ENCODE measurements at regions not wholly inside any gene's neighbourhood (a gene's known extent, or its start where the extent isn't known, plus 50 kb on each side); places are given as distances from the start of the nearest gene placed in this dataset.

DNA sequence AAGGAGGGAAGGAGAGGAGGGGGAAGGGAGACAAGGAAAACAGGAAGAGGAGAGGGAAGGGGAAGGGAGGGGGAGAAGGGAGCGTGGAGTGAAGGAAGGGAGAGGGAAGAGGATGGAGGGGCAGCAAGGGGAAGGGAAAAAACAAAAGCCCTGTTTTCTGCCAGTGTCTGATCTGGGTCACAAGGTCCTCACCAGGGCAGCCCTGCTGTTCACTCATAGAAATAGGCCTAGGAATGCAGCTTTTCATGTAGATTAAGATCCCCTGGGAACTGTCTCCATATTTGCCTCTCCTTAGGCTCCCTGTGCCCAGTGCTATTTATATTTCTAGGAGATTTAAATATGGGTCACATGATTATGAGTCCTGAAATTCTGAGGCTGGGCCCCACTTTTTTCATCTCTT lies 790.7 kb downstream of the TNS3 start:
- TF ChIP-seq, protein P1, sequence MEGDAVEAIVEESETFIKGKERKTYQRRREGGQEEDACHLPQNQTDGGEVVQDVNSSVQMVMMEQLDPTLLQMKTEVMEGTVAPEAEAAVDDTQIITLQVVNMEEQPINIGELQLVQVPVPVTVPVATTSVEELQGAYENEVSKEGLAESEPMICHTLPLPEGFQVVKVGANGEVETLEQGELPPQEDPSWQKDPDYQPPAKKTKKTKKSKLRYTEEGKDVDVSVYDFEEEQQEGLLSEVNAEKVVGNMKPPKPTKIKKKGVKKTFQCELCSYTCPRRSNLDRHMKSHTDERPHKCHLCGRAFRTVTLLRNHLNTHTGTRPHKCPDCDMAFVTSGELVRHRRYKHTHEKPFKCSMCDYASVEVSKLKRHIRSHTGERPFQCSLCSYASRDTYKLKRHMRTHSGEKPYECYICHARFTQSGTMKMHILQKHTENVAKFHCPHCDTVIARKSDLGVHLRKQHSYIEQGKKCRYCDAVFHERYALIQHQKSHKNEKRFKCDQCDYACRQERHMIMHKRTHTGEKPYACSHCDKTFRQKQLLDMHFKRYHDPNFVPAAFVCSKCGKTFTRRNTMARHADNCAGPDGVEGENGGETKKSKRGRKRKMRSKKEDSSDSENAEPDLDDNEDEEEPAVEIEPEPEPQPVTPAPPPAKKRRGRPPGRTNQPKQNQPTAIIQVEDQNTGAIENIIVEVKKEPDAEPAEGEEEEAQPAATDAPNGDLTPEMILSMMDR (IDR thresholded peaks at IDR 0.05) = no peak
- TF ChIP-seq POLR2AphosphoS5 (IDR thresholded peaks at IDR 0.05; ENCODE audit: insufficient read depth in 1 of 2, low read depth in 1 of 2) (no peak), POLR2A (IDR thresholded peaks at IDR 0.05) (no peak)
